ENCODE measurements at regions not wholly inside any gene's neighbourhood (a gene's known extent, or its start where the extent isn't known, plus 50 kb on each side); places are given as distances from the start of the nearest gene placed in this dataset.

DNA sequence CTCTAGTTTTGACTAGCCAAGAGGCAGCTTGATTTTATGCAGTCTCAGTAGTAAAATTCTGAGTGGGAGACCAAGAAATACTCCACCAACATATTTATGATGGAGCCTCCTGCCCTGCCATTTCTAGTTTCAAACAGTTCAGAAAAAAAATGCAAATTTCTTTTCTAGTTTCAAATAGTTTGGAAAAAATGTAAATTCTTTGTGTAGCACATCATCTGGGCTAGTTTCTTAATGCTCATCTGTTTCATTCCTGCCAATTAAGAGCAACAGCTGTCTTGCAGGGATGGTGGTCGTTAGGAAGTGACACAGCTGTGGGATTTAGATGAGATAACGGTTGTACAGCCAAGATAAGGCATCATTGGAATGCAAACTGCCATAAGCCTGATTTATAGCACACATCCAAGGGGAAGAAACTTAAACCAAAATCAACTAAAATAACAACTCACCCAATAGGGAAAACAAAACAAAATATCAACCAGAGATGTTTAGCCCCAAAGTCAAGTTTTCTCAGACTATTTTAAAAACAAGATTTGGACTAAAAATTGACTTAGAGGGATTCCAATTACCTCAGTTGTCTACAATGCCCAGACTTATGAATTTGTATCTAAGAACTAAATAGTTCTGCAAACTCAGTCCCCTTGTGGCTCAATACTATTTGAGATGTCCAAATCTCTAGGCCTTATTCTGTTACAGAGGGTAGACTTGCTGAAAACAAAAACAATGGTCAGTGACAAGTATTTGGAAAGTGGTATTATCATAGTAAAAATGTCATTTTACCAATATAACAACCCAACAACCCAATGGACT, 291.3 kb upstream of the ATP2B1 start:
- TF ChIP-seq, protein P1, sequence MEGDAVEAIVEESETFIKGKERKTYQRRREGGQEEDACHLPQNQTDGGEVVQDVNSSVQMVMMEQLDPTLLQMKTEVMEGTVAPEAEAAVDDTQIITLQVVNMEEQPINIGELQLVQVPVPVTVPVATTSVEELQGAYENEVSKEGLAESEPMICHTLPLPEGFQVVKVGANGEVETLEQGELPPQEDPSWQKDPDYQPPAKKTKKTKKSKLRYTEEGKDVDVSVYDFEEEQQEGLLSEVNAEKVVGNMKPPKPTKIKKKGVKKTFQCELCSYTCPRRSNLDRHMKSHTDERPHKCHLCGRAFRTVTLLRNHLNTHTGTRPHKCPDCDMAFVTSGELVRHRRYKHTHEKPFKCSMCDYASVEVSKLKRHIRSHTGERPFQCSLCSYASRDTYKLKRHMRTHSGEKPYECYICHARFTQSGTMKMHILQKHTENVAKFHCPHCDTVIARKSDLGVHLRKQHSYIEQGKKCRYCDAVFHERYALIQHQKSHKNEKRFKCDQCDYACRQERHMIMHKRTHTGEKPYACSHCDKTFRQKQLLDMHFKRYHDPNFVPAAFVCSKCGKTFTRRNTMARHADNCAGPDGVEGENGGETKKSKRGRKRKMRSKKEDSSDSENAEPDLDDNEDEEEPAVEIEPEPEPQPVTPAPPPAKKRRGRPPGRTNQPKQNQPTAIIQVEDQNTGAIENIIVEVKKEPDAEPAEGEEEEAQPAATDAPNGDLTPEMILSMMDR (IDR thresholded peaks at IDR 0.05) = no peak
- TF ChIP-seq POLR2A (IDR thresholded peaks at IDR 0.05) = no peak
- intact Hi-C loops (cut with DNase I) = no loop called here
- H3K9me3 ChIP-seq = no peaks in the 10 kb centered on the region
- WGBS, 2 donors = 43 to 46% methylated on average over 2 of the region's 2 CpGs
- no peak overlapping the region for H3K4me3 ChIP-seq
- no peaks in the 10 kb centered on the region for H3K4me1 ChIP-seq
- no peak for DNase-seq
- H3K27me3 ChIP-seq = no peaks in the 10 kb centered on the region
- H3K36me3 ChIP-seq = no peaks in the 10 kb centered on the region
- H3K27ac ChIP-seq = no peak overlapping the region

DNA sequence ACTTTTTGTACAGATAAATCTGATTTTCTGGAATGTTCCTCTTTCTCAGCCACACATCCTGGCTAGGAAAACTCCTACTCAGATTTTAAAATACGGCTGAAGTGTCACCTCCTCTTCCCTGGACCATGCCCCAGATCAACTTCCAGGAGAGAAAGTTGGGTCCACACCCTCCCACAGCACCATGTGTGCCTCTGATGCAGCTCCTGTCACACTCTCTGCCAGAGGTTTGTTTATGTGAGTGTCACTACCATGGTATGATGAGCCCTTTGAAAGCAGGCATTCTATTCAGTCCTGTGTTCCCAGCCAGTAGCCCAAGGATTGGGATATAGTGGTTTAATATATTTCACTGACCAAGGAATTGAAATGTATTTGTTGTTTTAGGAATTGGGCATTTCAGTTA, 287.2 kb upstream of the ATP2B1 start:
- Histone ChIP-seq H3K27ac (no peak overlapping the region), H3K9me3 (no peaks in the 10 kb centered on the region), H3K4me3 (no peak overlapping the region), H3K4me1 (peaks cover 0 to 7% (median 0%) of the 10 kb centered on the region in 3 donors), H3K27me3 (no peaks in the 10 kb centered on the region), H3K36me3 (no peaks in the 10 kb centered on the region)
- TF ChIP-seq POLR2A (IDR thresholded peaks at IDR 0.05) = no peak
- TF ChIP-seq, protein P1 (IDR thresholded peaks at IDR 0.05) = no peak
- no peak for DNase-seq
- 56 to 69% methylated on average over 1 of the region's 1 CpG for WGBS, 2 donors
- intact Hi-C loops (cut with DNase I) = no loop called here

DNA sequence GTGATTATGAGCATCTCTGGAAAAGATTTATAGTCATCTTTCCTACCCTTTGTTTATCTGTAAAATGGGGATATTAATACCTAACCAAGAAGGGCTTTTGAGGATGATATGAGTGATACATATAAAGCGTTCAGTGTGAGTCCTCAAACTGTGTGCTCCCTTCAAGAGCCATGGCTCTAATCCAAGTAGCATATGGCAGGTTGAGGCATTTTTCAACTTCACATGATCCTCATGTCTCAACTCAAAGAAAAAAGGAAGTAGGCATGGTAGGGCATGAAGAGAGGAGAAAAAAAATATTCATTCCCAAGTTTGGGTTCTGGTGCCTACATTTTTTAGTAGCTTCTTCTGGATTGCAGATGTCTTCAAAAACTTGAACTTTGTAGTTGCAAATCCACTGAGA, 286.3 kb upstream of the ATP2B1 start:
- H3K27me3 ChIP-seq = no peaks in the 10 kb centered on the region
- intact Hi-C loops (cut with DNase I) = no loop called here
- 65 to 84% methylated on average over 1 of the region's 1 CpG for WGBS, 2 donors
- peaks cover 0 to 7% (median 0%) of the 10 kb centered on the region in 3 donors for H3K4me1 ChIP-seq
- H3K9me3 ChIP-seq = no peaks in the 10 kb centered on the region
- TF ChIP-seq, protein P1 (IDR thresholded peaks at IDR 0.05) = no peak
- TF ChIP-seq POLR2A (IDR thresholded peaks at IDR 0.05) = no peak
- H3K4me3 ChIP-seq = no peak overlapping the region
- no peaks in the 10 kb centered on the region for H3K36me3 ChIP-seq
- no peak overlapping the region for H3K27ac ChIP-seq
- DNase-seq = no peak

- intact Hi-C loops (cut with DNase I) = no loop called here
- H3K4me1 ChIP-seq = peaks cover 0 to 7% (median 0%) of the 10 kb centered on the region in 3 donors
- whole genome bisulfite sequencing, 2 donors = 93 to 100% methylated on average over 1 of the region's 1 CpG
- H3K27me3 ChIP-seq = no peaks in the 10 kb centered on the region
- H3K9me3 ChIP-seq = no peaks in the 10 kb centered on the region
- H3K36me3 ChIP-seq = no peaks in the 10 kb centered on the region
- no peak for DNase-seq
- no peak overlapping the region for H3K27ac ChIP-seq
- H3K4me3 ChIP-seq = no peak overlapping the region
- TF ChIP-seq, protein P1 (IDR thresholded peaks at IDR 0.05) = no peak
- no peak for TF ChIP-seq POLR2A (IDR thresholded peaks at IDR 0.05)
Observed at GRCh38 chr12:89993632-89994031, 285.0 kb upstream of the ATP2B1 start.

DNA sequence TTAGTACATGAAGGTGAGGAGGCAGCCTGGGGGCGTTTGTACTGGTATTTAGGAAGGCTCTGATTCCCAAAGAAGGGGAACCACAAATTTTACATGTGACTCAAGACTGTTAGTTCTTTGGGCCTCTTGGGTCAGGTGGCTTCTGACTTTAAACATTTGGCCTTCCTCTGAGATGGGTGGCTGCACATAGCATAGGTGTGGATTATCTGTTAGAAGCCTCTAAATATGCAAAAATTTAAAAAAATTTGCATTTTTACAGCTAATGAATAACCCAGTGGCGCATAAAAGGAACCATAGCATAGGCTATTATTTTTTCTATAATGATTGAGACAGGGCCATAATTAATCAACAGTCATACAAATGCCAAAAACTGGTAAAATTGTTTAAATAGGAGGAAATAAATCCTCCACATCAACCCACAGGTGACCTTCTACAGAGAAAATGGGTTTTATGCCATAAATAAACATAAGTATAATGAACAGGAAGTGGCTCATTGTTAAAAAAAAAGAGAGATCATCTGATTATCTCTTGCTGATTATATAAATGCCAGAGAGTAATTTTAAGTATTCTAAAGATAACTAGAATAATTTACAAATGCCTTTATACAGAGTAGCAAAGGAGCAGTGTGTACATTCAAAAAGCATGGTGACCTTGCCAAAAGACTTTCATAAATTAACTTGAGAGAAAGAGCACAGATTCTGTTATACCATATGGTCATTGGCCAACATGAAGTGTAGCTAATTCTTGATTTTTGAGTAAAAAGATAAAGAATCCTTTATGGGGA, 284.2 kb upstream of the ATP2B1 start:
- intact Hi-C loops (cut with DNase I) = no loop called here
- Histone ChIP-seq H3K9me3 (no peaks in the 10 kb centered on the region), H3K36me3 (no peaks in the 10 kb centered on the region), H3K4me1 (peaks cover 0 to 7% (median 0%) of the 10 kb centered on the region in 3 donors), H3K27me3 (no peaks in the 10 kb centered on the region), H3K4me3 (no peak overlapping the region), H3K27ac (no peak overlapping the region)
- no peak for DNase-seq
- TF ChIP-seq POLR2A (IDR thresholded peaks at IDR 0.05) = no peak
- TF ChIP-seq, protein P1 (IDR thresholded peaks at IDR 0.05) = no peak
- WGBS, 2 donors = 63 to 67% methylated on average over 2 of the region's 2 CpGs
